ENCODE measurements at regions not wholly inside any gene's neighbourhood (a gene's known extent, or its start where the extent isn't known, plus 50 kb on each side); places are given as distances from the start of the nearest gene placed in this dataset.

- Histone ChIP-seq H3K4me1 (peaks cover 0 to 10% of the 10 kb centered on the region in 2 donors), H3K9me3 (no peaks in the 10 kb centered on the region), H3K27me3 (no peaks in the 10 kb centered on the region), H3K36me3 (no peaks in the 10 kb centered on the region), H3K27ac (peak overlapping the region; percentile 96 to 97), H3K4me3 (peak overlapping the region; percentile 69 to 94 (median 81))
- peak; percentile 86 for DNase-seq (ENCODE audit: low spot score in 2 of 2)
- TF ChIP-seq CTCF (IDR thresholded peaks at IDR 0.05) (peak; percentile 57 to 59 (median 59)), POLR2A (IDR thresholded peaks at IDR 0.05) (no peak), POLR2AphosphoS5 (IDR thresholded peaks at IDR 0.05) (peak; percentile 75 to 85 (median 80))
- intact Hi-C loops (cut with DNase I; ENCODE audit: low total_unique reads), result no loop called here
These were observed 49.8 kb upstream of the BAHCC1 start for GRCh38 chr17:81345228-81346089.
